ENCODE measurements at regions not wholly inside any gene's neighbourhood (a gene's known extent, or its start where the extent isn't known, plus 50 kb on each side); places are given as distances from the start of the nearest gene placed in this dataset.
"Not testable (repeated sequence)": the region's sequence is repeated elsewhere in the genome, so short reads cannot be mapped to it uniquely, and the experiment has no call there.

DNA sequence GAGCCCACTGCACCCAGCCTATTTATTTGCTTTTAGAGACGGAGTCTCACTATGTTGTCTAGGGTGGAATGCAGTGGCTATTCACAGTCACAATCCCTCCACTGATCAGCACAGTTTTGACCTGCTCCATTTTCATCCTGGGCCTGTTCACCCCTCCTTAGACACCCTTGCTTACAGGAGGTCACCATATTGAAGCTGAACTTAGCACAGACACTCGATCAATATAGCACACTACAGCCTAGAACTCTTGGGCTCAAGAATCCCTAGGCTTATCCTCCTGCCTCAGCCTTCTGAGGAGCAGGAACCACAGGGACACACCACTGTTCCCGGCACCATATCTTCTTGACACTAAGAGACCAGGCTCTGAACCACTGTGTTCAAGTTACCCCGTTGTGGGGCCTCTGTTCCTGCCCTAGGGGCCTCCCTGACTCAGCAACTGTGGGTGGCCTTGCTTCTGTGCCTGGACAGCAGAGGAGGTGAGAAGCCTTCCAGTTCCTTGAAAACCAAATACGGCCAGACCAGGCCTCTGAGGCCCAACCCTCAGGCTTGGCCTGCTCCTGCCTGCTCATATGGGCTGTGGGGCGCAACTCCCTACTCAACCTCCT lies 445.8 kb downstream of the GOLGA6L6 start:
- TF ChIP-seq POLR2A (IDR thresholded peaks at IDR 0.05; ENCODE audit: extremely low read depth, insufficient read length), result not testable (repeated sequence)
- TF ChIP-seq, protein P1, sequence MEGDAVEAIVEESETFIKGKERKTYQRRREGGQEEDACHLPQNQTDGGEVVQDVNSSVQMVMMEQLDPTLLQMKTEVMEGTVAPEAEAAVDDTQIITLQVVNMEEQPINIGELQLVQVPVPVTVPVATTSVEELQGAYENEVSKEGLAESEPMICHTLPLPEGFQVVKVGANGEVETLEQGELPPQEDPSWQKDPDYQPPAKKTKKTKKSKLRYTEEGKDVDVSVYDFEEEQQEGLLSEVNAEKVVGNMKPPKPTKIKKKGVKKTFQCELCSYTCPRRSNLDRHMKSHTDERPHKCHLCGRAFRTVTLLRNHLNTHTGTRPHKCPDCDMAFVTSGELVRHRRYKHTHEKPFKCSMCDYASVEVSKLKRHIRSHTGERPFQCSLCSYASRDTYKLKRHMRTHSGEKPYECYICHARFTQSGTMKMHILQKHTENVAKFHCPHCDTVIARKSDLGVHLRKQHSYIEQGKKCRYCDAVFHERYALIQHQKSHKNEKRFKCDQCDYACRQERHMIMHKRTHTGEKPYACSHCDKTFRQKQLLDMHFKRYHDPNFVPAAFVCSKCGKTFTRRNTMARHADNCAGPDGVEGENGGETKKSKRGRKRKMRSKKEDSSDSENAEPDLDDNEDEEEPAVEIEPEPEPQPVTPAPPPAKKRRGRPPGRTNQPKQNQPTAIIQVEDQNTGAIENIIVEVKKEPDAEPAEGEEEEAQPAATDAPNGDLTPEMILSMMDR (IDR thresholded peaks at IDR 0.05; ENCODE audit: low read depth, low read length), result not testable (repeated sequence)
- TF ChIP-seq, protein P2, sequence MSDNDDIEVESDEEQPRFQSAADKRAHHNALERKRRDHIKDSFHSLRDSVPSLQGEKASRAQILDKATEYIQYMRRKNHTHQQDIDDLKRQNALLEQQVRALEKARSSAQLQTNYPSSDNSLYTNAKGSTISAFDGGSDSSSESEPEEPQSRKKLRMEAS (IDR thresholded peaks at IDR 0.05; ENCODE audit: low read depth, low read length), result not testable (repeated sequence)

Data from NB4 (cell line).